ENCODE measurements at regions not wholly inside any gene's neighbourhood (a gene's known extent, or its start where the extent isn't known, plus 50 kb on each side); places are given as distances from the start of the nearest gene placed in this dataset.

DNA sequence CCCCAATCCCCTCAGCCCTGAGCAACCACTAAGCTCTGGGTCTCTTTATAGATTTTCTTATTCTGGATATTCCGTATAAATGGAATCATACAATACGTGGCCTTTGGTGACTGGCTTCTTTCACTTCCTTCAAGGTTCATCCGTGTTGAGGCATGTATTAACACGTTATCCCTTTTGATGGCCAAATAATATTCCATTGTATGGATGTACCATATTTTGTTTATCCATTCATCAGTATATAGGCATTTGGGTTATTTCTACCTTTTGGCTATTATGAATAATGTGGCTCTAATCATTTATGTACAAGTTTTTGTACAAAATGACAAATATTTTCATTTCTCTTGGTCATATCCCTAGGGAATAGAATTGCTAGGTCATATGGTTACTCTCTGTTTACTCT lies 284.4 kb downstream of the FAM43A start:
- H3K4me1 Mint-ChIP-seq (ENCODE audit: low read depth, unreplicated experiment) = peaks cover 10% of the 10 kb centered on the region
- H3K27ac Mint-ChIP-seq (ENCODE audit: unreplicated experiment) = no peak overlapping the region
- no peak overlapping the region for H3K4me3 Mint-ChIP-seq (ENCODE audit: unreplicated experiment)
- H3K36me3 Mint-ChIP-seq (ENCODE audit: unreplicated experiment) = peaks cover 6% of the 10 kb centered on the region
- H3K27me3 Mint-ChIP-seq (ENCODE audit: unreplicated experiment) = peaks cover 4% of the 10 kb centered on the region
- no peak for DNase-seq
- TF ChIP-seq CTCF (IDR thresholded peaks at IDR 0.05; ENCODE audit: partially characterized antibody, unreplicated experiment) = no peak
- peaks cover 6% of the 10 kb centered on the region for H3K9me3 Mint-ChIP-seq (ENCODE audit: unreplicated experiment)

GRCh38 chr3:194971009-194971408 lies 285.3 kb downstream of the FAM43A start:
- H3K4me1 Mint-ChIP-seq (ENCODE audit: low read depth, unreplicated experiment) = peaks cover 13% of the 10 kb centered on the region
- peaks cover 4% of the 10 kb centered on the region for H3K27me3 Mint-ChIP-seq (ENCODE audit: unreplicated experiment)
- no peak overlapping the region for H3K4me3 Mint-ChIP-seq (ENCODE audit: unreplicated experiment)
- H3K36me3 Mint-ChIP-seq (ENCODE audit: unreplicated experiment) = peaks cover 11% of the 10 kb centered on the region
- H3K27ac Mint-ChIP-seq (ENCODE audit: unreplicated experiment) = no peak overlapping the region
- no peak for DNase-seq
- H3K9me3 Mint-ChIP-seq (ENCODE audit: unreplicated experiment) = peaks cover 7% of the 10 kb centered on the region
- no peak for TF ChIP-seq CTCF (IDR thresholded peaks at IDR 0.05; ENCODE audit: partially characterized antibody, unreplicated experiment)

DNA sequence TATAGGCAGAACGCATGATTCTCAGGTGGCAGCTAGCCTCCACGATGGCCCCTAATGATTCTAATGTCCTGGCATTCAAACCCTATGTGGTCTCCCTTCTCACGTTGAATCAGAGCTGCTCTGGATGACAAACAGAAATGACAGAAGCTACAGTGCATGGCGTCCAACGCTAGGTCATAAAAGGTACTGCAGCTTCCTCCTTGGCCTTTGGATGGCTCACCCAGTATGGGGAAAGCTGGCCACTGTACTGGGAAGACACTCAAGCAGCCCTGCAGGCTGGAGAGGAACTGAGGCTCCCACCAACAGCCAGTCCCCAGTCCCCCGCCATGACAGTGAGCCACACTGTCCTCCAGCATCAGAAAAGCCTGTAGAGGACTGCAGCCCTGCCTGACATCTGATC lies 286.3 kb downstream of the FAM43A start:
- peaks cover 10% of the 10 kb centered on the region for H3K4me1 Mint-ChIP-seq (ENCODE audit: low read depth, unreplicated experiment)
- H3K36me3 Mint-ChIP-seq (ENCODE audit: unreplicated experiment) = peaks cover 11% of the 10 kb centered on the region
- no peak for DNase-seq
- H3K27ac Mint-ChIP-seq (ENCODE audit: unreplicated experiment) = no peak overlapping the region
- no peak for TF ChIP-seq CTCF (IDR thresholded peaks at IDR 0.05; ENCODE audit: partially characterized antibody, unreplicated experiment)
- peaks cover 4% of the 10 kb centered on the region for H3K27me3 Mint-ChIP-seq (ENCODE audit: unreplicated experiment)
- H3K9me3 Mint-ChIP-seq (ENCODE audit: unreplicated experiment) = peaks cover 7% of the 10 kb centered on the region
- no peak overlapping the region for H3K4me3 Mint-ChIP-seq (ENCODE audit: unreplicated experiment)

DNA sequence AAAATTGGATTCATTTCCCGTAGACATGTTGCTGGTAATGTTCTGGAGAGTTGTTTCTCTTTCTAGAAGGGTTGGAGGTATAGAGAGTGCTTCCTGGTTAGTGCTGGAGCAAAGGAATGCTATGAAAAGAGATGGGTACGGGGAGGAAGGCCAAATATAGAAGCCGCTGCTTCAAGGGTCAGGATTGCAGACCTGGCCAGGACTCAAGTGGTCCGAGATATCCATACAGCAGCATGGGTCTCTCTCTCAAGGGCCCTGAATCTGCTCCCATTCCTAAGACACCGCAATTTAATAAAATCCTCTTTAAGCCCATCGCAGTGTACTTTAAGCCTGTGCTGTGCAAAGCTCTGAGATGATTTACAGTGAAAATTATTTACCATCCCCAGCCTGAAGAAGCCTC lies 287.0 kb downstream of the FAM43A start:
- H3K36me3 Mint-ChIP-seq (ENCODE audit: unreplicated experiment) = peaks cover 11% of the 10 kb centered on the region
- peaks cover 4% of the 10 kb centered on the region for H3K27me3 Mint-ChIP-seq (ENCODE audit: unreplicated experiment)
- no peak for DNase-seq
- TF ChIP-seq CTCF (IDR thresholded peaks at IDR 0.05; ENCODE audit: partially characterized antibody, unreplicated experiment) = no peak
- H3K27ac Mint-ChIP-seq (ENCODE audit: unreplicated experiment) = no peak overlapping the region
- peaks cover 7% of the 10 kb centered on the region for H3K9me3 Mint-ChIP-seq (ENCODE audit: unreplicated experiment)
- no peak overlapping the region for H3K4me3 Mint-ChIP-seq (ENCODE audit: unreplicated experiment)
- peaks cover 6% of the 10 kb centered on the region for H3K4me1 Mint-ChIP-seq (ENCODE audit: low read depth, unreplicated experiment)

GRCh38 chr3:194973366-194974000 lies 287.8 kb downstream of the FAM43A start:
- H3K4me1 Mint-ChIP-seq (ENCODE audit: low read depth, unreplicated experiment) = peaks cover 2% of the 10 kb centered on the region
- DNase-seq = no peak
- H3K27ac Mint-ChIP-seq (ENCODE audit: unreplicated experiment) = no peak overlapping the region
- H3K9me3 Mint-ChIP-seq (ENCODE audit: unreplicated experiment) = peaks cover 8% of the 10 kb centered on the region
- peaks cover 11% of the 10 kb centered on the region for H3K36me3 Mint-ChIP-seq (ENCODE audit: unreplicated experiment)
- peaks cover 4% of the 10 kb centered on the region for H3K27me3 Mint-ChIP-seq (ENCODE audit: unreplicated experiment)
- H3K4me3 Mint-ChIP-seq (ENCODE audit: unreplicated experiment) = no peak overlapping the region
- TF ChIP-seq CTCF (IDR thresholded peaks at IDR 0.05; ENCODE audit: partially characterized antibody, unreplicated experiment) = no peak

All from glutamatergic neuron (in vitro differentiated cells).